Transverse colon (tissue), 3 donors: ENCODE measurements at regions not wholly inside any gene's neighbourhood (a gene's known extent, or its start where the extent isn't known, plus 50 kb on each side); places are given as distances from the start of the nearest gene placed in this dataset.

ENCODE experiments used
- EP300 ChIP-seq: sonication (generic); formaldehyde crosslinking; IDR thresholded peaks from one replicate; pipeline ENCODE4 v1.6.1; 2017; ENCODE audit warnings: antibody characterized with exemption, low read depth
- TF ChIP-seq, protein P1 (sequence below), 5 experiments: fragments of 200-600 bp in 3 of 5; fragments of 450-650 bp in 2 of 5; sonication (generic) in 3 of 5; IDR thresholded peaks; 1 replicate in 2 of 5; 2 replicates in 3 of 5; pipeline ENCODE4 v1.5.1; 2016 to 2017; ENCODE audit warnings: antibody characterized with exemption in 5 of 5, inconsistent platforms in 3 of 5, mild to moderate bottlenecking in 2 of 5, moderate library complexity in 1 of 5

DNA sequence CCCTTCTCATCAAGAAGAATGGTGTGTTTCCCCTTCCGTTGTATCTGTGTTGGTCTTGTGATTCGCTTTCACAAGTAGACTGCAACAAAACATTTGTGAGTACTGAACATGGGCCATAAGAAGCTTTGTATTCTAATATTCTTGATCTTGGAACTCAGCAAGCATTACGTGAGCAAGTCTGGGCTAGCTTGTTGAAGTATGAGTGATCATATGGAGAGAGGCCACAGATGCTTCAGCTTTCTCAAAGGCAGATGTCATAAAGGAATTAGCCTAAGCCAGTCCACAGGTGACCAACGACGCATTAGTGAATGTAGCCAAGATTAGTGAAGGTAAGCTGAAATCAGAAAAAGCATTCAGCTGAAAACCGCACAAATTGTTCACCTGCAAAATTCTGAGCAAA, 609.6 kb upstream of the NEGR1 start:
- TF ChIP-seq, protein P1, sequence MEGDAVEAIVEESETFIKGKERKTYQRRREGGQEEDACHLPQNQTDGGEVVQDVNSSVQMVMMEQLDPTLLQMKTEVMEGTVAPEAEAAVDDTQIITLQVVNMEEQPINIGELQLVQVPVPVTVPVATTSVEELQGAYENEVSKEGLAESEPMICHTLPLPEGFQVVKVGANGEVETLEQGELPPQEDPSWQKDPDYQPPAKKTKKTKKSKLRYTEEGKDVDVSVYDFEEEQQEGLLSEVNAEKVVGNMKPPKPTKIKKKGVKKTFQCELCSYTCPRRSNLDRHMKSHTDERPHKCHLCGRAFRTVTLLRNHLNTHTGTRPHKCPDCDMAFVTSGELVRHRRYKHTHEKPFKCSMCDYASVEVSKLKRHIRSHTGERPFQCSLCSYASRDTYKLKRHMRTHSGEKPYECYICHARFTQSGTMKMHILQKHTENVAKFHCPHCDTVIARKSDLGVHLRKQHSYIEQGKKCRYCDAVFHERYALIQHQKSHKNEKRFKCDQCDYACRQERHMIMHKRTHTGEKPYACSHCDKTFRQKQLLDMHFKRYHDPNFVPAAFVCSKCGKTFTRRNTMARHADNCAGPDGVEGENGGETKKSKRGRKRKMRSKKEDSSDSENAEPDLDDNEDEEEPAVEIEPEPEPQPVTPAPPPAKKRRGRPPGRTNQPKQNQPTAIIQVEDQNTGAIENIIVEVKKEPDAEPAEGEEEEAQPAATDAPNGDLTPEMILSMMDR (IDR thresholded peaks at IDR 0.05): no peak
- TF ChIP-seq EP300: no peak
